GM12878 (cell line): ENCODE measurements at regions not wholly inside any gene's neighbourhood (a gene's known extent, or its start where the extent isn't known, plus 50 kb on each side); places are given as distances from the start of the nearest gene placed in this dataset.

ENCODE experiments used
- ATAC-seq: fragments of 200-7000 bp; cut with Tn5 transposase; 3 replicates; pipeline ENCODE4 v1.9.1; 2020; ENCODE audit warnings: mild to moderate bottlenecking, moderate library complexity
- BruUV-seq: library from RNA; stranded (reverse); fragments of 400-500 nt; replicated peaks from 2 replicates; lab custom pipeline; 2021; lab: Mats Ljungman, UMichigan
- CTCF ChIA-PET: fragments of 300-600 bp; sonication (Branson Sonifier 250); formaldehyde crosslinking; extraction: SDS; loops from one replicate; lab custom pipeline; 2021; ENCODE audit warnings: inconsistent platforms; lab: Yijun Ruan, JAX
- POLR2A ChIA-PET: fragments of 350-600 bp; formaldehyde crosslinking; extraction: SDS; loops from one replicate; lab custom pipeline; 2021; ENCODE audit warnings: inconsistent platforms; lab: Charles Lee
- RAD21 ChIA-PET: fragments of 300-600 bp; sonication (Branson Sonifier 250); formaldehyde crosslinking; loops from one replicate; lab custom pipeline; 2023; ENCODE audit warnings: antibody characterized with exemption; ENCODE audit not compliant: unreplicated experiment; lab: Charles Lee
- SMC1A ChIA-PET: fragments of 300-600 bp; sonication (Branson Sonifier 250); formaldehyde crosslinking; loops from one replicate; lab custom pipeline; 2023; ENCODE audit not compliant: unreplicated experiment, uncharacterized antibody; lab: Charles Lee
- DNase-seq: peaks from one replicate; pipeline ENCODE4 v3.0.0-alpha.2; 2011; ENCODE audit warnings: low read depth, low spot score
- FAIRE-seq: peaks from 3 replicates; lab custom pipeline; 2011; peaks lifted over from hg19 to GRCh38; lab: Jason Lieb, UNC
- H2AFZ ChIP-seq: 2 replicates; pipeline ENCODE4 v1.6.0; 2011; ENCODE audit warnings: low read depth, low read length, control low read depth; ENCODE audit not compliant: control insufficient read depth
- H3K27ac ChIP-seq: 2 replicates; pipeline ENCODE4 v1.5.1; 2011; ENCODE audit warnings: control low read depth; ENCODE audit not compliant: control insufficient read depth, insufficient read depth
- H3K27me3 ChIP-seq, 2 experiments: replicated peaks in 1 of 2; 2 replicates each; pipeline versions ENCODE4 v1.6.0 to v1.6.1; 2011; ENCODE audit warnings: low read length in 1 of 2; ENCODE audit not compliant: control insufficient read depth in 2 of 2, insufficient read depth in 2 of 2
- H3K36me3 ChIP-seq, 2 experiments: 2 replicates each; pipeline ENCODE4 v1.5.1; 2011; ENCODE audit warnings: low read length in 1 of 2; ENCODE audit not compliant: control insufficient read depth in 2 of 2, insufficient read depth in 2 of 2
- H3K4me1 ChIP-seq: 2 replicates; pipeline ENCODE4 v1.6.1; 2011; ENCODE audit warnings: mild to moderate bottlenecking, low read length, moderate library complexity, mixed read lengths; ENCODE audit not compliant: control insufficient read depth, insufficient read depth
- H3K4me2 ChIP-seq: 2 replicates; pipeline ENCODE4 v1.6.0; 2011; ENCODE audit warnings: control low read depth; ENCODE audit not compliant: control insufficient read depth, insufficient read depth
- H3K4me3 ChIP-seq: fragments of 200-600 bp; sonication (generic); 2 replicates; pipeline ENCODE4 v1.5.1; 2016
- H3K79me2 ChIP-seq: 2 replicates; pipeline ENCODE4 v1.6.0; 2011; ENCODE audit warnings: low read length; ENCODE audit not compliant: control insufficient read depth, insufficient read depth
- H3K9ac ChIP-seq: 2 replicates; pipeline ENCODE4 v1.8.0; 2011; ENCODE audit warnings: low read length, control low read depth, mixed read lengths; ENCODE audit not compliant: control insufficient read depth, insufficient read depth
- H3K9me3 ChIP-seq: replicated peaks from 3 replicates; pipeline ENCODE4 v1.5.1; 2011; ENCODE audit warnings: mild to moderate bottlenecking, low read length; ENCODE audit not compliant: control insufficient read depth, insufficient read depth
- H4K20me1 ChIP-seq: 2 replicates; pipeline ENCODE4 v1.6.0; 2011; ENCODE audit not compliant: control insufficient read depth, insufficient read depth
- BRCA1 ChIP-seq: IDR thresholded peaks from 2 replicates; pipeline ENCODE4 v1.6.1; 2011; ENCODE audit warnings: low read depth, low read length, improper control_type of control experiment
- CHD4 ChIP-seq: fragments of 200-600 bp; sonication (generic); IDR thresholded peaks from 2 replicates; pipeline ENCODE4 v1.6.1; 2016; ENCODE audit warnings: mild to moderate bottlenecking
- FOXK2 ChIP-seq: fragments of 450-650 bp; IDR thresholded peaks from 2 replicates; pipeline ENCODE4 v1.6.1; 2017; ENCODE audit warnings: mild to moderate bottlenecking, moderate library complexity
- HDAC6 ChIP-seq: fragments of 200-600 bp; sonication (generic); IDR thresholded peaks from one replicate; pipeline ENCODE4 v1.8.0; 2017; ENCODE audit warnings: antibody characterized with exemption; ENCODE audit not compliant: unreplicated experiment
- MTA2 ChIP-seq: fragments of 450-650 bp; IDR thresholded peaks from 2 replicates; pipeline ENCODE4 v1.6.1; 2016; ENCODE audit warnings: low read depth, mild to moderate bottlenecking, moderate library complexity
- MTA3 ChIP-seq: IDR thresholded peaks from 2 replicates; pipeline ENCODE4 v1.6.1; 2012; ENCODE audit warnings: low read length, inconsistent platforms, borderline replicate concordance
- NFXL1 ChIP-seq: fragments of 450-650 bp; IDR thresholded peaks from 2 replicates; pipeline ENCODE4 v1.6.1; 2017; ENCODE audit warnings: antibody characterized with exemption, mild to moderate bottlenecking, borderline replicate concordance
- NFYB ChIP-seq: IDR thresholded peaks from 2 replicates; pipeline ENCODE4 v1.6.1; 2011; ENCODE audit warnings: low read depth, mild to moderate bottlenecking, low read length, improper control_type of control experiment, moderate library complexity; ENCODE audit not compliant: insufficient read depth
- PAX8 ChIP-seq: fragments of 450-650 bp; IDR thresholded peaks from 2 replicates; pipeline ENCODE4 v1.6.1; 2017; ENCODE audit warnings: mild to moderate bottlenecking, moderate library complexity
- RAD21 ChIP-seq: IDR thresholded peaks from 2 replicates; pipeline ENCODE4 v1.6.1; 2011; ENCODE audit warnings: mild to moderate bottlenecking, low read depth, low read length, moderate library complexity; ENCODE audit not compliant: insufficient read depth
- RCOR1 ChIP-seq: conservative IDR thresholded peaks from 2 replicates; pipeline ENCODE4 v1.6.1; 2012; ENCODE audit warnings: low read depth, low read length, improper control_type of control experiment
- SP1 ChIP-seq: IDR thresholded peaks from one replicate; pipeline ENCODE4 v1.6.1; 2011; ENCODE audit warnings: low read depth, low read length
- SREBF1 ChIP-seq: IDR thresholded peaks from 2 replicates; pipeline ENCODE4 v1.6.1; 2012; ENCODE audit warnings: mild to moderate bottlenecking, low read length
- YY1 ChIP-seq: IDR thresholded peaks from 2 replicates; pipeline ENCODE4 v1.6.1; 2011; ENCODE audit warnings: low read depth, mild to moderate bottlenecking, low read length
- ZZZ3 ChIP-seq: IDR thresholded peaks from 2 replicates; pipeline ENCODE4 v1.6.1; 2011; ENCODE audit warnings: low read depth; ENCODE audit not compliant: control insufficient read depth, insufficient read length
- WGBS: methylation state at CpG from one replicate; pipeline ENCODE4 v1.1.6; 2016; ENCODE audit warnings: low lambda C conversion rate; ENCODE audit not compliant: insufficient replicate concordance, insufficient coverage; ENCODE audit errors: missing lambda C conversion rate; 5-methylcytosine and 5-hydroxymethylcytosine counted together
- in situ Hi-C: fragments of 300-500 bp; cut with MboI; formaldehyde crosslinking; loops from 9 replicates; pipeline ENCODE4 v1.14.3; 2018; ENCODE audit warnings: mixed read lengths
- intact Hi-C: fragments of 100-400 bp; cut with micrococcal nuclease; formaldehyde crosslinking; loops from one replicate; pipeline ENCODE4 v1.14.2; 2022; ENCODE audit not compliant: unreplicated experiment
- TF ChIP-seq, protein P1 (sequence below): fragments of 450-650 bp; IDR thresholded peaks from 2 replicates; pipeline ENCODE4 v1.6.1; 2017; ENCODE audit warnings: mild to moderate bottlenecking, low read depth, inconsistent platforms; ENCODE audit not compliant: poor library complexity, severe bottlenecking
- TF ChIP-seq, protein P2 (sequence below): IDR thresholded peaks from 2 replicates; pipeline ENCODE4 v1.6.1; 2012; ENCODE audit warnings: mild to moderate bottlenecking, low read depth, low read length
- TF ChIP-seq, protein P3 (sequence below): IDR thresholded peaks from 2 replicates; pipeline ENCODE4 v1.6.1; 2011; ENCODE audit warnings: low read depth, mild to moderate bottlenecking, low read length, moderate library complexity, borderline replicate concordance; ENCODE audit errors: extremely low read depth

DNA sequence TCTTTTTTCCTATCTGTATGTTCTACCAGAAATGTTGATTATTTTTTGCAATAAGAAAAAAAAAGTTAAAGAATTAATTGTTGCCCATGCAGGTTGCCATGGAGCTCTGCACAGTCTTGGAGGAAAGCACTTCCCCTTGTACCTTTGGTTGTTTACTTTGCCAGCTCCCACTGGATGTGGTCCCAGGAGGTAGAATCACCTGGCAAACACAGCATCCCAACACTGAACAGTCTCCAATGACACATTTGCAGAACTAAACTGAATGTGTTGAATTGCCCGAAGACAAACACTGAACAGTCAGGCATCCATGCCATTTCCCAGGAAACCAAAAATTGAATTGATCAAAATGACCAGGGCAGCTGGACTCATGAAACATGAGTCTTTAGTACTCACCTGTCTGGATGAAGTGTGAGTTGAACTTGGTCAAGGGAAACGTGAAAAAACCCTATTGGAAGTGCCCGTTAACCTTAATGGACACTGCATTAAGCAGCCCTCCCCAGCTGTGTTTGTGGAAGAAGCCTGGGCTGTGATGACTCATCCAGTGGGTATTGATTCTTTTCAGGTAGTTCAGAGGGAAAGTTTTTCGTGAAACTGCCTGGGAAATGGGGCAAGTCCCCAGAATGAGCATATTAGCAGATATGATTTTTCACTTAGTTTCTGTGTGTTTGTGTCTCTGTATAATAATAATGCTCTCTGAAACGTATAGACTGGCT is 284.7 kb upstream of the STT3B start:
- H4K20me1 ChIP-seq, result no peaks in the 10 kb centered on the region
- in situ Hi-C loops, result loop anchor here (10.0 kb wide), 1 partner anchor 287 kb away; the partner anchor contains the start of gene STT3B
- SMC1A ChIA-PET, result interaction anchor here (0.8 to 13.1 kb wide), 25 partner anchors 7 to 327 kb away, joined by 3 to 378 read pairs (median 6); partner anchors contain the start of gene STT3B
- peaks cover 5% of the 10 kb centered on the region; the same call in 2 of the 3 replicates for H3K9me3 ChIP-seq
- H3K4me1 ChIP-seq, result peaks cover 40% of the 10 kb centered on the region
- RAD21 ChIA-PET, result interaction anchor here (0.7 to 16.3 kb wide), 11 partner anchors 10 to 297 kb away, joined by 3 to 381 read pairs (median 4); partner anchors contain the start of gene STT3B
- TSS peak; percentile 85 for BruUV-seq
- FAIRE-seq (no peak), DNase-seq (peak; percentile 77), ATAC-seq (peak; percentile 60)
- H3K9ac ChIP-seq, result peak overlapping the region; percentile 10; the same call in 1 of the 2 replicates
- H2AFZ ChIP-seq, result peak overlapping the region; percentile 6
- CTCF ChIA-PET, result interaction anchor here (0.6 to 1.7 kb wide), 9 partner anchors 16 to 480 kb away, joined by 3 to 5 read pairs (median 3); no protein-coding TSS in a partner anchor
- H3K27me3 ChIP-seq, result no peaks in the 10 kb centered on the region
- no peaks in the 10 kb centered on the region for H3K36me3 ChIP-seq
- POLR2A ChIA-PET, result interaction anchor here (0.6 to 6.9 kb wide), 7 partner anchors 16 to 292 kb away, joined by 3 to 69 read pairs (median 4); partner anchors contain the start of gene STT3B
- WGBS, result 6% methylated on average over 5 of the region's 5 CpGs
- H3K79me2 ChIP-seq, result peaks cover 3% of the 10 kb centered on the region; the same call in 1 of the 2 replicates
- H3K27ac ChIP-seq, result peak overlapping the region; percentile 86
- peak overlapping the region; percentile 47; the same call in 1 of the 2 replicates for H3K4me3 ChIP-seq
- intact Hi-C loops, result loop anchor here (5.0 to 10.0 kb wide), 3 partner anchors 144 to 263 kb away; no protein-coding TSS in a partner anchor
- H3K4me2 ChIP-seq, result peak overlapping the region; percentile 66
- TF ChIP-seq NFYB (no peak), NFXL1 (no peak), RCOR1 (no peak), PAX8 (no peak), YY1 (peak; percentile 63), RAD21 (no peak), BRCA1 (no peak), FOXK2 (no peak), SREBF1 (no peak), HDAC6 (no peak), MTA2 (peak; percentile 69; the same call in 1 of the 2 replicates), MTA3 (peak; percentile 66; the same call in 1 of the 2 replicates), ZZZ3 (no peak), SP1 (no peak), CHD4 (no peak)
- TF ChIP-seq, protein P1, sequence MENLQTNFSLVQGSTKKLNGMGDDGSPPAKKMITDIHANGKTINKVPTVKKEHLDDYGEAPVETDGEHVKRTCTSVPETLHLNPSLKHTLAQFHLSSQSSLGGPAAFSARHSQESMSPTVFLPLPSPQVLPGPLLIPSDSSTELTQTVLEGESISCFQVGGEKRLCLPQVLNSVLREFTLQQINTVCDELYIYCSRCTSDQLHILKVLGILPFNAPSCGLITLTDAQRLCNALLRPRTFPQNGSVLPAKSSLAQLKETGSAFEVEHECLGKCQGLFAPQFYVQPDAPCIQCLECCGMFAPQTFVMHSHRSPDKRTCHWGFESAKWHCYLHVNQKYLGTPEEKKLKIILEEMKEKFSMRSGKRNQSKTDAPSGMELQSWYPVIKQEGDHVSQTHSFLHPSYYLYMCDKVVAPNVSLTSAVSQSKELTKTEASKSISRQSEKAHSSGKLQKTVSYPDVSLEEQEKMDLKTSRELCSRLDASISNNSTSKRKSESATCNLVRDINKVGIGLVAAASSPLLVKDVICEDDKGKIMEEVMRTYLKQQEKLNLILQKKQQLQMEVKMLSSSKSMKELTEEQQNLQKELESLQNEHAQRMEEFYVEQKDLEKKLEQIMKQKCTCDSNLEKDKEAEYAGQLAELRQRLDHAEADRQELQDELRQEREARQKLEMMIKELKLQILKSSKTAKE, result peak; percentile 52
- TF ChIP-seq, protein P2, sequence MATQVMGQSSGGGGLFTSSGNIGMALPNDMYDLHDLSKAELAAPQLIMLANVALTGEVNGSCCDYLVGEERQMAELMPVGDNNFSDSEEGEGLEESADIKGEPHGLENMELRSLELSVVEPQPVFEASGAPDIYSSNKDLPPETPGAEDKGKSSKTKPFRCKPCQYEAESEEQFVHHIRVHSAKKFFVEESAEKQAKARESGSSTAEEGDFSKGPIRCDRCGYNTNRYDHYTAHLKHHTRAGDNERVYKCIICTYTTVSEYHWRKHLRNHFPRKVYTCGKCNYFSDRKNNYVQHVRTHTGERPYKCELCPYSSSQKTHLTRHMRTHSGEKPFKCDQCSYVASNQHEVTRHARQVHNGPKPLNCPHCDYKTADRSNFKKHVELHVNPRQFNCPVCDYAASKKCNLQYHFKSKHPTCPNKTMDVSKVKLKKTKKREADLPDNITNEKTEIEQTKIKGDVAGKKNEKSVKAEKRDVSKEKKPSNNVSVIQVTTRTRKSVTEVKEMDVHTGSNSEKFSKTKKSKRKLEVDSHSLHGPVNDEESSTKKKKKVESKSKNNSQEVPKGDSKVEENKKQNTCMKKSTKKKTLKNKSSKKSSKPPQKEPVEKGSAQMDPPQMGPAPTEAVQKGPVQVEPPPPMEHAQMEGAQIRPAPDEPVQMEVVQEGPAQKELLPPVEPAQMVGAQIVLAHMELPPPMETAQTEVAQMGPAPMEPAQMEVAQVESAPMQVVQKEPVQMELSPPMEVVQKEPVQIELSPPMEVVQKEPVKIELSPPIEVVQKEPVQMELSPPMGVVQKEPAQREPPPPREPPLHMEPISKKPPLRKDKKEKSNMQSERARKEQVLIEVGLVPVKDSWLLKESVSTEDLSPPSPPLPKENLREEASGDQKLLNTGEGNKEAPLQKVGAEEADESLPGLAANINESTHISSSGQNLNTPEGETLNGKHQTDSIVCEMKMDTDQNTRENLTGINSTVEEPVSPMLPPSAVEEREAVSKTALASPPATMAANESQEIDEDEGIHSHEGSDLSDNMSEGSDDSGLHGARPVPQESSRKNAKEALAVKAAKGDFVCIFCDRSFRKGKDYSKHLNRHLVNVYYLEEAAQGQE, result no peak
- TF ChIP-seq, protein P3, sequence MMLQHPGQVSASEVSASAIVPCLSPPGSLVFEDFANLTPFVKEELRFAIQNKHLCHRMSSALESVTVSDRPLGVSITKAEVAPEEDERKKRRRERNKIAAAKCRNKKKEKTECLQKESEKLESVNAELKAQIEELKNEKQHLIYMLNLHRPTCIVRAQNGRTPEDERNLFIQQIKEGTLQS, result no peak
